ENCODE measurements at regions not wholly inside any gene's neighbourhood (a gene's known extent, or its start where the extent isn't known, plus 50 kb on each side); places are given as distances from the start of the nearest gene placed in this dataset.

DNA sequence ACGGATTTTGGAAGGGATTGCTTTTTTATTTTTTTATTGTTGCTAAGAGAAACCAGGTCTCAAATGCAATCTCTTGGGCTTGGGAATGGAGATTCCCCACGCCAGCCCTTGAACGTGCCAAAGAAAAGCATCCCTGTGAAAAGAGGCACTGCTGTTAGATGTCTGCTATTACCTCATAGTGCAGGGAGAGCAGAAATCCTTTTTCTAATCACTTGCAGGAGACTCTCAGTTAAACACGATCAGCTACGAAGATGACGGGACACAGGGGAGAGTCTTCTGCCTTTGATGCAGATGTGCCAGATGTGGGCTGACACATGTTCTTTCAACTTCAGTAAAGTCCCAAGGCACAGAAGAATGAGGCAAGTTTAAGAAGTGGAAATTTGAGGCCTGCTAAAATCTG is 381.6 kb upstream of the TRIB2 start:
- BruUV-seq (replicated peaks): no TSS peak
- Histone ChIP-seq H2AFZ (ENCODE audit: low read depth, low read length, poor library complexity, severe bottlenecking) (no peak overlapping the region), H3K9me2 (ENCODE audit: insufficient read depth) (no peaks in the 10 kb centered on the region), H3K79me2 (ENCODE audit: insufficient read depth, low read length) (no peaks in the 10 kb centered on the region), H4K20me1 (ENCODE audit: insufficient read depth) (no peaks in the 10 kb centered on the region), H3K27me3 (ENCODE audit: insufficient read depth, low read length) (peaks cover 5% of the 10 kb centered on the region; the same call in 1 of the 2 replicates), H3K4me2 (ENCODE audit: low read length) (no peak overlapping the region), H3K4me1 (ENCODE audit: control insufficient read depth in 1 of 2, insufficient read depth in 2 of 2, low read length in 2 of 2) (no peaks in the 10 kb centered on the region), H3K36me3 (ENCODE audit: control insufficient read depth in 1 of 2, insufficient read depth in 2 of 2, low read length in 2 of 2) (no peaks in the 10 kb centered on the region), H3K9me3 (ENCODE audit: control insufficient read depth in 1 of 2, insufficient read depth in 1 of 2, low read depth in 1 of 2, low read length in 2 of 2) (no peaks in the 10 kb centered on the region), H3K4me3 (replicated peaks in 1 of 2; ENCODE audit: low read depth in 1 of 2, low read length in 2 of 2) (no peak overlapping the region), H3K27ac (ENCODE audit: low read depth, low read length) (no peak overlapping the region), H3K9ac (ENCODE audit: low read length) (no peak overlapping the region)
- no peak for ATAC-seq
- DNase-seq (ENCODE audit: low read depth, low spot score): no peak
- intact Hi-C loops (cut with micrococcal nuclease): no loop called here
- RAD21 ChIA-PET (ENCODE audit: low non-redundant PET in 1 of 2, low total read pairs in 2 of 2, uncharacterized antibody in 2 of 2, unreplicated experiment in 2 of 2): no interaction called here
- no peak for TF ChIP-seq YY1 (IDR thresholded peaks at IDR 0.05; ENCODE audit: extremely low read depth, insufficient replicate concordance, low read depth, low read length)
- POLR2A ChIA-PET: no interaction called here
- CTCF ChIA-PET: no interaction called here

DNA sequence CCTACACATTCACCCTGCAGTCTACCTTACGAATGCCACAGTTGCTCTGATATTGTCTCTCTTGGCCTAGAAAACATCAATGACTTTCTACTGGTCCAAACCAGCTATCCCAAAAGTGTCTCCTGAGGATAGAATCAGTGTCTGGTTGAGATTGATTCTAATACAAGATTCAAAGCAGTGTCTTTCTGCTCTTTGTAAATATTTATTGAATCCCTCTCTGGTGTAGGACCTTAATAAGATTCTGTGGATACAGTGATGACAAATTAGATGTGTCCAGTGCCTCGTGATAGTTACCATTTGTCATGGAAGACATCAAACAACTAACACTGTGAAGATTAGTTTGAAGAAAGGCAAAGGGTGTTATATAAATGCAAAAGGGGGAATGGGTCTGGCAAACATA is 380.7 kb upstream of the TRIB2 start:
- TF ChIP-seq CBX3 (IDR thresholded peaks at IDR 0.05; ENCODE audit: low read depth) (no peak), ELF1 (IDR thresholded peaks at IDR 0.05; ENCODE audit: borderline replicate concordance, low read depth) (no peak), CEBPB (IDR thresholded peaks at IDR 0.05; ENCODE audit: low read depth) (no peak), TCF7L2 (IDR thresholded peaks at IDR 0.05; ENCODE audit: borderline replicate concordance, extremely low read depth, insufficient read depth, insufficient read length) (no peak), ZFX (IDR thresholded peaks at IDR 0.05) (no peak), POLR2A (IDR thresholded peaks at IDR 0.05; ENCODE audit: borderline replicate concordance, extremely low read depth, insufficient read depth, insufficient read length) (no peak), JUND (IDR thresholded peaks at IDR 0.05) (no peak), EZH2 (IDR thresholded peaks at IDR 0.05) (no peak), SIN3A (IDR thresholded peaks at IDR 0.05; ENCODE audit: low read depth) (no peak)
- TF ChIP-seq, protein P1, sequence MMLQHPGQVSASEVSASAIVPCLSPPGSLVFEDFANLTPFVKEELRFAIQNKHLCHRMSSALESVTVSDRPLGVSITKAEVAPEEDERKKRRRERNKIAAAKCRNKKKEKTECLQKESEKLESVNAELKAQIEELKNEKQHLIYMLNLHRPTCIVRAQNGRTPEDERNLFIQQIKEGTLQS (IDR thresholded peaks at IDR 0.05): no peak
- TF ChIP-seq, protein P2, sequence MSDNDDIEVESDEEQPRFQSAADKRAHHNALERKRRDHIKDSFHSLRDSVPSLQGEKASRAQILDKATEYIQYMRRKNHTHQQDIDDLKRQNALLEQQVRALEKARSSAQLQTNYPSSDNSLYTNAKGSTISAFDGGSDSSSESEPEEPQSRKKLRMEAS (IDR thresholded peaks at IDR 0.05): no peak
- TF ChIP-seq, protein P3, sequence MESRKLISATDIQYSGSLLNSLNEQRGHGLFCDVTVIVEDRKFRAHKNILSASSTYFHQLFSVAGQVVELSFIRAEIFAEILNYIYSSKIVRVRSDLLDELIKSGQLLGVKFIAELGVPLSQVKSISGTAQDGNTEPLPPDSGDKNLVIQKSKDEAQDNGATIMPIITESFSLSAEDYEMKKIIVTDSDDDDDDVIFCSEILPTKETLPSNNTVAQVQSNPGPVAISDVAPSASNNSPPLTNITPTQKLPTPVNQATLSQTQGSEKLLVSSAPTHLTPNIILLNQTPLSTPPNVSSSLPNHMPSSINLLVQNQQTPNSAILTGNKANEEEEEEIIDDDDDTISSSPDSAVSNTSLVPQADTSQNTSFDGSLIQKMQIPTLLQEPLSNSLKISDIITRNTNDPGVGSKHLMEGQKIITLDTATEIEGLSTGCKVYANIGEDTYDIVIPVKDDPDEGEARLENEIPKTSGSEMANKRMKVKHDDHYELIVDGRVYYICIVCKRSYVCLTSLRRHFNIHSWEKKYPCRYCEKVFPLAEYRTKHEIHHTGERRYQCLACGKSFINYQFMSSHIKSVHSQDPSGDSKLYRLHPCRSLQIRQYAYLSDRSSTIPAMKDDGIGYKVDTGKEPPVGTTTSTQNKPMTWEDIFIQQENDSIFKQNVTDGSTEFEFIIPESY (IDR thresholded peaks at IDR 0.05; ENCODE audit: extremely low read depth, insufficient replicate concordance, low read length): no peak
- TF ChIP-seq, protein P4, sequence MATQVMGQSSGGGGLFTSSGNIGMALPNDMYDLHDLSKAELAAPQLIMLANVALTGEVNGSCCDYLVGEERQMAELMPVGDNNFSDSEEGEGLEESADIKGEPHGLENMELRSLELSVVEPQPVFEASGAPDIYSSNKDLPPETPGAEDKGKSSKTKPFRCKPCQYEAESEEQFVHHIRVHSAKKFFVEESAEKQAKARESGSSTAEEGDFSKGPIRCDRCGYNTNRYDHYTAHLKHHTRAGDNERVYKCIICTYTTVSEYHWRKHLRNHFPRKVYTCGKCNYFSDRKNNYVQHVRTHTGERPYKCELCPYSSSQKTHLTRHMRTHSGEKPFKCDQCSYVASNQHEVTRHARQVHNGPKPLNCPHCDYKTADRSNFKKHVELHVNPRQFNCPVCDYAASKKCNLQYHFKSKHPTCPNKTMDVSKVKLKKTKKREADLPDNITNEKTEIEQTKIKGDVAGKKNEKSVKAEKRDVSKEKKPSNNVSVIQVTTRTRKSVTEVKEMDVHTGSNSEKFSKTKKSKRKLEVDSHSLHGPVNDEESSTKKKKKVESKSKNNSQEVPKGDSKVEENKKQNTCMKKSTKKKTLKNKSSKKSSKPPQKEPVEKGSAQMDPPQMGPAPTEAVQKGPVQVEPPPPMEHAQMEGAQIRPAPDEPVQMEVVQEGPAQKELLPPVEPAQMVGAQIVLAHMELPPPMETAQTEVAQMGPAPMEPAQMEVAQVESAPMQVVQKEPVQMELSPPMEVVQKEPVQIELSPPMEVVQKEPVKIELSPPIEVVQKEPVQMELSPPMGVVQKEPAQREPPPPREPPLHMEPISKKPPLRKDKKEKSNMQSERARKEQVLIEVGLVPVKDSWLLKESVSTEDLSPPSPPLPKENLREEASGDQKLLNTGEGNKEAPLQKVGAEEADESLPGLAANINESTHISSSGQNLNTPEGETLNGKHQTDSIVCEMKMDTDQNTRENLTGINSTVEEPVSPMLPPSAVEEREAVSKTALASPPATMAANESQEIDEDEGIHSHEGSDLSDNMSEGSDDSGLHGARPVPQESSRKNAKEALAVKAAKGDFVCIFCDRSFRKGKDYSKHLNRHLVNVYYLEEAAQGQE (IDR thresholded peaks at IDR 0.05; ENCODE audit: low read depth): no peak
- intact Hi-C loops (cut with micrococcal nuclease): no loop called here
- Histone ChIP-seq H3K9me2 (ENCODE audit: insufficient read depth) (no peaks in the 10 kb centered on the region), H3K4me3 (replicated peaks in 1 of 2; ENCODE audit: low read depth in 1 of 2, low read length in 2 of 2) (no peak overlapping the region), H2AFZ (ENCODE audit: low read depth, low read length, poor library complexity, severe bottlenecking) (no peak overlapping the region), H3K4me2 (ENCODE audit: low read length) (no peak overlapping the region), H3K4me1 (ENCODE audit: control insufficient read depth in 1 of 2, insufficient read depth in 2 of 2, low read length in 2 of 2) (no peaks in the 10 kb centered on the region), H3K27ac (ENCODE audit: low read depth, low read length) (no peak overlapping the region), H3K27me3 (ENCODE audit: insufficient read depth, low read length) (peaks cover 5% of the 10 kb centered on the region; the same call in 1 of the 2 replicates), H3K36me3 (ENCODE audit: control insufficient read depth in 1 of 2, insufficient read depth in 2 of 2, low read length in 2 of 2) (no peaks in the 10 kb centered on the region), H4K20me1 (ENCODE audit: insufficient read depth) (no peaks in the 10 kb centered on the region), H3K9me3 (ENCODE audit: control insufficient read depth in 1 of 2, insufficient read depth in 1 of 2, low read depth in 1 of 2, low read length in 2 of 2) (no peaks in the 10 kb centered on the region), H3K79me2 (ENCODE audit: insufficient read depth, low read length) (no peaks in the 10 kb centered on the region), H3K9ac (ENCODE audit: low read length) (no peak overlapping the region)
- DNase-seq (ENCODE audit: low read depth, low spot score) (no peak), ATAC-seq (no peak)
- POLR2A ChIA-PET: no interaction called here
- CTCF ChIA-PET: no interaction called here
- BruUV-seq (replicated peaks): no TSS peak
- RAD21 ChIA-PET (ENCODE audit: low non-redundant PET in 1 of 2, low total read pairs in 2 of 2, uncharacterized antibody in 2 of 2, unreplicated experiment in 2 of 2): no interaction called here
